IPS-NIHi11 (cell line): ENCODE measurements at regions not wholly inside any gene's neighbourhood (a gene's known extent, or its start where the extent isn't known, plus 50 kb on each side); places are given as distances from the start of the nearest gene placed in this dataset.
A peak's percentile ranks its signal among the peaks of the same experiment; 100 is the strongest.

ENCODE experiments used
- DNase-seq: peaks from one replicate; pipeline ENCODE4 v3.0.0; 2012; ENCODE audit warnings: mixed read lengths, low spot score

GRCh38 chr17:77872199-77872598 is 86.3 kb upstream of the TNRC6C start:
- no peak for DNase-seq

- no peak for DNase-seq
Observed at GRCh38 chr17:77872714-77873499, 85.6 kb upstream of the TNRC6C start.

GRCh38 chr17:77873500-77874302 is 84.8 kb upstream of the TNRC6C start:
- no peak for DNase-seq

- DNase-seq = no peak
Observed at GRCh38 chr17:77874303-77875050, 84.0 kb upstream of the TNRC6C start.

GRCh38 chr17:77875051-77875780 is 83.3 kb upstream of the TNRC6C start:
- DNase-seq = no peak

GRCh38 chr17:77875881-77876509 is 82.5 kb upstream of the TNRC6C start:
- DNase-seq = no peak

GRCh38 chr17:77877036-77877435 is 81.5 kb upstream of the TNRC6C start:
- no peak for DNase-seq

- no peak for DNase-seq
Observed at GRCh38 chr17:77877646-77878355, 80.7 kb upstream of the TNRC6C start.

GRCh38 chr17:77879226-77879895 is 79.1 kb upstream of the TNRC6C start:
- no peak for DNase-seq

- no peak for DNase-seq
Observed at GRCh38 chr17:77879896-77880280, 78.6 kb upstream of the TNRC6C start.

- DNase-seq = no peak
Observed at GRCh38 chr17:77880711-77881450, 77.6 kb upstream of the TNRC6C start.

- no peak for DNase-seq
Observed at GRCh38 chr17:77881545-77881944, 77.0 kb upstream of the TNRC6C start.

GRCh38 chr17:77882040-77882439 is 76.5 kb upstream of the TNRC6C start:
- DNase-seq = no peak

GRCh38 chr17:77882481-77883212 is 75.9 kb upstream of the TNRC6C start:
- DNase-seq = no peak

- no peak for DNase-seq
Observed at GRCh38 chr17:77883213-77883650, 75.3 kb upstream of the TNRC6C start.

GRCh38 chr17:77884019-77884418 is 74.5 kb upstream of the TNRC6C start:
- peak; percentile 84 for DNase-seq

GRCh38 chr17:77884967-77885641 is 73.4 kb upstream of the TNRC6C start:
- no peak for DNase-seq
